ENCODE measurements at regions not wholly inside any gene's neighbourhood (a gene's known extent, or its start where the extent isn't known, plus 50 kb on each side); places are given as distances from the start of the nearest gene placed in this dataset.

DNA sequence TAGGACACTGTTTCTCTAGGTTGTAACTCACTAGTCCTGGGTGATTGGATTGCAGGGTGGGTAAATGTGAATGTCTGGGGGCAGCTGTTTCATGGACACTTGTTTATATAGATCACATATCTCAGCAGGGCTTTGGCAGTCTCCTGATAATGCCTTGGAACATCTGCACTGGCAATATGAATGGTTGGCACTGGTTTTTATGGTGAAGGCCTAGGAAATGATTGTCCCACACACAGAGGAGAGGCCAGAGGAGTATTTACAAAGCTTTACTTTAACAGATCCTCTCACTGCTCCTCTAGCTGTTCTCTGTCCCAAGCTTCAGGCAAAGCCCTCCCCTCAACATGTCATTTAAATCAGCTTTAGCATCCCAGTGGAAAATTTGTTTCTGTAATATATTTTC is 171.3 kb upstream of the STEAP4 start:
- H3K9me3 ChIP-seq (ENCODE audit: low read length), result no peaks in the 10 kb centered on the region
- ATAC-seq, result no peak
- no peaks in the 10 kb centered on the region for H3K79me2 ChIP-seq (ENCODE audit: insufficient read depth, low read length)
- BruUV-seq (replicated peaks), result no TSS peak
- H3K36me3 ChIP-seq (replicated peaks in 1 of 2; ENCODE audit: control insufficient read depth in 1 of 2, insufficient read depth in 2 of 2, low read length in 2 of 2), result no peaks in the 10 kb centered on the region
- no peak overlapping the region for H3K9ac ChIP-seq (ENCODE audit: insufficient read depth, low read depth, low read length)
- in situ Hi-C loops (cut with HindIII; ENCODE audit: extremely low pct_ligation_motif_present, low pct_unique_long_range_greater_than_20kb), result no loop called here
- no peak overlapping the region for H2AFZ ChIP-seq (ENCODE audit: low read length)
- POLR2A ChIA-PET, result no interaction called here
- no peak overlapping the region for H3K4me3 ChIP-seq (replicated peaks in 1 of 3; ENCODE audit: insufficient read depth in 1 of 3, low read depth in 2 of 3, low read length in 3 of 3)
- TF ChIP-seq ZNF180 (CRISPR knock-in tag; IDR thresholded peaks at IDR 0.05; ENCODE audit: borderline replicate concordance, low read depth) (no peak), SP2 (CRISPR knock-in tag; IDR thresholded peaks at IDR 0.05) (no peak), ZNF30 (CRISPR knock-in tag; IDR thresholded peaks at IDR 0.05) (no peak), MAFK (conservative IDR thresholded peaks at IDR 0.05 in 1 of 2, IDR thresholded peaks at IDR 0.05 in 1 of 2; ENCODE audit: low read length in 2 of 2) (no peak), SMC3 (IDR thresholded peaks at IDR 0.05; ENCODE audit: low read length) (no peak), TOPORS (CRISPR knock-in tag; IDR thresholded peaks at IDR 0.05) (no peak), ZNF367 (CRISPR knock-in tag; IDR thresholded peaks at IDR 0.05; ENCODE audit: borderline replicate concordance) (no peak), ZNF232 (CRISPR knock-in tag; IDR thresholded peaks at IDR 0.05; ENCODE audit: borderline replicate concordance) (no peak)
- TF ChIP-seq, protein P1, sequence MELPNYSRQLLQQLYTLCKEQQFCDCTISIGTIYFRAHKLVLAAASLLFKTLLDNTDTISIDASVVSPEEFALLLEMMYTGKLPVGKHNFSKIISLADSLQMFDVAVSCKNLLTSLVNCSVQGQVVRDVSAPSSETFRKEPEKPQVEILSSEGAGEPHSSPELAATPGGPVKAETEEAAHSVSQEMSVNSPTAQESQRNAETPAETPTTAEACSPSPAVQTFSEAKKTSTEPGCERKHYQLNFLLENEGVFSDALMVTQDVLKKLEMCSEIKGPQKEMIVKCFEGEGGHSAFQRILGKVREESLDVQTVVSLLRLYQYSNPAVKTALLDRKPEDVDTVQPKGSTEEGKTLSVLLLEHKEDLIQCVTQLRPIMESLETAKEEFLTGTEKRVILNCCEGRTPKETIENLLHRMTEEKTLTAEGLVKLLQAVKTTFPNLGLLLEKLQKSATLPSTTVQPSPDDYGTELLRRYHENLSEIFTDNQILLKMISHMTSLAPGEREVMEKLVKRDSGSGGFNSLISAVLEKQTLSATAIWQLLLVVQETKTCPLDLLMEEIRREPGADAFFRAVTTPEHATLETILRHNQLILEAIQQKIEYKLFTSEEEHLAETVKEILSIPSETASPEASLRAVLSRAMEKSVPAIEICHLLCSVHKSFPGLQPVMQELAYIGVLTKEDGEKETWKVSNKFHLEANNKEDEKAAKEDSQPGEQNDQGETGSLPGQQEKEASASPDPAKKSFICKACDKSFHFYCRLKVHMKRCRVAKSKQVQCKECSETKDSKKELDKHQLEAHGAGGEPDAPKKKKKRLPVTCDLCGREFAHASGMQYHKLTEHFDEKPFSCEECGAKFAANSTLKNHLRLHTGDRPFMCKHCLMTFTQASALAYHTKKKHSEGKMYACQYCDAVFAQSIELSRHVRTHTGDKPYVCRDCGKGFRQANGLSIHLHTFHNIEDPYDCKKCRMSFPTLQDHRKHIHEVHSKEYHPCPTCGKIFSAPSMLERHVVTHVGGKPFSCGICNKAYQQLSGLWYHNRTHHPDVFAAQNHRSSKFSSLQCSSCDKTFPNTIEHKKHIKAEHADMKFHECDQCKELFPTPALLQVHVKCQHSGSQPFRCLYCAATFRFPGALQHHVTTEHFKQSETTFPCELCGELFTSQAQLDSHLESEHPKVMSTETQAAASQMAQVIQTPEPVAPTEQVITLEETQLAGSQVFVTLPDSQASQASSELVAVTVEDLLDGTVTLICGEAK (IDR thresholded peaks at IDR 0.05), result no peak
- TF ChIP-seq, protein P1 (CRISPR knock-in tag; IDR thresholded peaks at IDR 0.05), result no peak
- H3K4me1 ChIP-seq (ENCODE audit: insufficient read depth, low read length), result no peaks in the 10 kb centered on the region
- intact Hi-C loops (cut with micrococcal nuclease; ENCODE audit: unreplicated experiment), result no loop called here
- CTCF ChIA-PET (ENCODE audit: low intra/inter-chr PET ratio, low total read pairs), result no interaction called here
- H3K4me2 ChIP-seq (ENCODE audit: low read depth, low read length), result no peak overlapping the region
- no peak for FAIRE-seq
- H3K27me3 ChIP-seq (ENCODE audit: control insufficient read depth in 1 of 2, insufficient read depth in 2 of 2, low read length in 2 of 2), result no peaks in the 10 kb centered on the region
- DNase-seq (ENCODE audit: low spot score), result no peak
- no peaks in the 10 kb centered on the region for H4K20me1 ChIP-seq (ENCODE audit: insufficient read depth, low read length)
- no peak overlapping the region for H3K27ac ChIP-seq (ENCODE audit: extremely low read length, insufficient read depth, low read length)
